ENCODE measurements at regions not wholly inside any gene's neighbourhood (a gene's known extent, or its start where the extent isn't known, plus 50 kb on each side); places are given as distances from the start of the nearest gene placed in this dataset.

- no peak for DNase-seq (ENCODE audit: low read depth)
These were observed 584.8 kb downstream of the HDGFL1 start for GRCh38 chr6:23154159-23154558.

- DNase-seq (ENCODE audit: low read depth), result no peak
These were observed 600.7 kb downstream of the HDGFL1 start for GRCh38 chr6:23170049-23170448.

- DNase-seq (ENCODE audit: low read depth), result peak; percentile 36
These were observed 603.9 kb downstream of the HDGFL1 start for GRCh38 chr6:23173234-23173633.

- no peak for DNase-seq (ENCODE audit: low read depth)
These were observed 605.5 kb downstream of the HDGFL1 start for GRCh38 chr6:23174781-23175361.

GRCh38 chr6:23175391-23175790, 606.0 kb downstream of the HDGFL1 start:
- DNase-seq (ENCODE audit: low read depth), result no peak

GRCh38 chr6:23176471-23176870, 607.1 kb downstream of the HDGFL1 start:
- DNase-seq (ENCODE audit: low read depth), result no peak

GRCh38 chr6:23176883-23177282, 607.5 kb downstream of the HDGFL1 start:
- no peak for DNase-seq (ENCODE audit: low read depth)

GRCh38 chr6:23177806-23178205, 608.4 kb downstream of the HDGFL1 start:
- no peak for DNase-seq (ENCODE audit: low read depth)

GRCh38 chr6:23179994-23180393, 610.6 kb downstream of the HDGFL1 start:
- DNase-seq (ENCODE audit: low read depth), result no peak

GRCh38 chr6:23180504-23181293, 611.3 kb downstream of the HDGFL1 start:
- DNase-seq (ENCODE audit: low read depth), result peak; percentile 85

- no peak for DNase-seq (ENCODE audit: low read depth)
These were observed 612.2 kb downstream of the HDGFL1 start for GRCh38 chr6:23181356-23182110.

- DNase-seq (ENCODE audit: low read depth), result no peak
These were observed 614.5 kb downstream of the HDGFL1 start for GRCh38 chr6:23183846-23184245.

- DNase-seq (ENCODE audit: low read depth), result no peak
These were observed 615.0 kb downstream of the HDGFL1 start for GRCh38 chr6:23184351-23184750.

- DNase-seq (ENCODE audit: low read depth), result no peak
These were observed 626.1 kb downstream of the HDGFL1 start for GRCh38 chr6:23195487-23195886.

- DNase-seq (ENCODE audit: low read depth), result no peak
These were observed 630.2 kb downstream of the HDGFL1 start for GRCh38 chr6:23199541-23199940.

GRCh38 chr6:23200946-23201345, 631.6 kb downstream of the HDGFL1 start:
- DNase-seq (ENCODE audit: low read depth), result no peak

GRCh38 chr6:23202207-23202606, 632.8 kb downstream of the HDGFL1 start:
- DNase-seq (ENCODE audit: low read depth), result no peak

- DNase-seq (ENCODE audit: low read depth), result no peak
These were observed 643.0 kb downstream of the HDGFL1 start for GRCh38 chr6:23212398-23212797.

- DNase-seq (ENCODE audit: low read depth), result no peak
These were observed 643.8 kb downstream of the HDGFL1 start for GRCh38 chr6:23213193-23213592.

- no peak for DNase-seq (ENCODE audit: low read depth)
These were observed 644.3 kb downstream of the HDGFL1 start for GRCh38 chr6:23213651-23214050.

GRCh38 chr6:23218751-23219150, 649.4 kb downstream of the HDGFL1 start:
- DNase-seq (ENCODE audit: low read depth), result no peak

- DNase-seq (ENCODE audit: low read depth), result no peak
These were observed 653.4 kb downstream of the HDGFL1 start for GRCh38 chr6:23222724-23223123.

GRCh38 chr6:23224540-23224939, 655.2 kb downstream of the HDGFL1 start:
- DNase-seq (ENCODE audit: low read depth), result no peak

All from CMK (cell line).